GM23338 (cell line): ENCODE measurements at regions not wholly inside any gene's neighbourhood (a gene's known extent, or its start where the extent isn't known, plus 50 kb on each side); places are given as distances from the start of the nearest gene placed in this dataset.

Experiments used
- ATAC-seq: fragments of 200-7000 bp; cut with Tn5 transposase; 3 replicates; pipeline ENCODE4 v1.9.1; 2020
- DNase-seq: peaks from one replicate; pipeline ENCODE4 v3.0.0-alpha.2; 2015; ENCODE audit warnings: low spot score
- H2AFZ ChIP-seq: fragments of 200-600 bp; sonication (generic); 2 replicates; pipeline ENCODE4 v1.8.0; 2016; ENCODE audit warnings: antibody characterized with exemption, mild to moderate bottlenecking, moderate library complexity
- H3F3A ChIP-seq: fragments of 200-600 bp; sonication (generic); replicated peaks from 2 replicates; pipeline ENCODE4 v1.8.0; 2017; ENCODE audit warnings: antibody characterized with exemption, mixed run types, low read depth
- H3K27ac ChIP-seq: fragments of 200-600 bp; sonication (generic); 2 replicates; pipeline ENCODE4 v1.6.1; 2016; ENCODE audit warnings: low read depth
- H3K27me3 ChIP-seq: fragments of 200-600 bp; sonication (generic); 2 replicates; pipeline ENCODE4 v1.8.0; 2016; ENCODE audit warnings: mild to moderate bottlenecking, mixed run types, moderate library complexity; ENCODE audit not compliant: insufficient read depth
- H3K36me3 ChIP-seq: fragments of 200-600 bp; sonication (generic); 2 replicates; pipeline ENCODE4 v1.8.0; 2016; ENCODE audit warnings: mild to moderate bottlenecking; ENCODE audit not compliant: insufficient read depth
- H3K4me1 ChIP-seq: fragments of 200-600 bp; sonication (generic); 2 replicates; pipeline ENCODE4 v1.8.0; 2016; ENCODE audit warnings: mild to moderate bottlenecking, moderate library complexity; ENCODE audit not compliant: insufficient read depth
- H3K4me2 ChIP-seq: fragments of 200-600 bp; sonication (generic); 2 replicates; pipeline ENCODE4 v1.7.1; 2017; ENCODE audit warnings: mixed run types
- H3K4me3 ChIP-seq: fragments of 200-600 bp; sonication (generic); 2 replicates; pipeline ENCODE4 v1.6.1; 2016; ENCODE audit warnings: mixed run types
- H3K79me2 ChIP-seq: fragments of 200-600 bp; sonication (generic); replicated peaks from 2 replicates; pipeline ENCODE4 v1.8.0; 2017; ENCODE audit warnings: mild to moderate bottlenecking; ENCODE audit not compliant: insufficient read depth
- H3K9me2 ChIP-seq: fragments of 200-600 bp; sonication (generic); 2 replicates; pipeline ENCODE4 v1.8.0; 2017; ENCODE audit not compliant: insufficient read depth
- H4K20me1 ChIP-seq: fragments of 200-600 bp; sonication (generic); replicated peaks from 2 replicates; pipeline ENCODE4 v1.8.0; 2017; ENCODE audit warnings: mild to moderate bottlenecking; ENCODE audit not compliant: insufficient read depth
- H3K27ac Mint-ChIP-seq: 2 replicates; pipeline ENCODE4 v1.8.0; 2020; ENCODE audit warnings: inconsistent platforms, mild to moderate bottlenecking, moderate library complexity, mixed read lengths
- H3K27me3 Mint-ChIP-seq: 3 replicates; pipeline ENCODE4 v1.8.0; 2022; ENCODE audit warnings: low read depth, mild to moderate bottlenecking, moderate library complexity, mixed read lengths, inconsistent platforms; ENCODE audit not compliant: insufficient read depth, poor library complexity
- H3K36me3 Mint-ChIP-seq: 3 replicates; pipeline ENCODE4 v1.8.0; 2021; ENCODE audit warnings: low read depth, mild to moderate bottlenecking, inconsistent platforms, moderate library complexity, mixed read lengths
- H3K4me1 Mint-ChIP-seq: 3 replicates; pipeline ENCODE4 v1.8.0; 2020; ENCODE audit warnings: mild to moderate bottlenecking, inconsistent platforms, mixed read lengths
- H3K4me3 Mint-ChIP-seq: 3 replicates; pipeline ENCODE4 v1.8.0; 2021; ENCODE audit warnings: moderate library complexity, mild to moderate bottlenecking, inconsistent platforms, mixed read lengths
- H3K9me3 Mint-ChIP-seq: 3 replicates; pipeline ENCODE4 v1.8.0; 2020; ENCODE audit warnings: moderate library complexity, mild to moderate bottlenecking, inconsistent platforms, mixed read lengths
- CREB1 ChIP-seq: fragments of 250-450 bp; sonication (Bioruptor Pico); IDR thresholded peaks from 2 replicates; pipeline ENCODE4 v1.5.0; 2020; ENCODE audit warnings: low read depth, mild to moderate bottlenecking, moderate library complexity
- EZH2phosphoT487 ChIP-seq: fragments of 200-600 bp; sonication (generic); IDR thresholded peaks from one replicate; pipeline ENCODE4 v1.8.1; 2018; ENCODE audit warnings: antibody characterized with exemption; ENCODE audit not compliant: unreplicated experiment
- JUNB ChIP-seq: IDR thresholded peaks from one replicate; pipeline ENCODE4 v1.6.1; 2016; ENCODE audit warnings: antibody characterized with exemption; ENCODE audit not compliant: unreplicated experiment
- NANOG ChIP-seq: IDR thresholded peaks from 2 replicates; pipeline ENCODE4 v1.6.1; 2016; ENCODE audit warnings: antibody characterized with exemption, borderline replicate concordance
- STAT1 ChIP-seq: IDR thresholded peaks from one replicate; pipeline ENCODE4 v1.6.1; 2016; ENCODE audit warnings: antibody characterized with exemption; ENCODE audit not compliant: unreplicated experiment
- ZNF331 ChIP-seq: fragments of 250-450 bp; sonication (Bioruptor Pico); IDR thresholded peaks from 2 replicates; pipeline ENCODE4 v1.5.0; 2020; ENCODE audit warnings: low read depth, mild to moderate bottlenecking, moderate library complexity
- TF ChIP-seq, protein P1 (sequence below): IDR thresholded peaks from one replicate; pipeline ENCODE4 v1.6.1; 2018; ENCODE audit warnings: antibody characterized with exemption; ENCODE audit not compliant: unreplicated experiment
- TF ChIP-seq, protein P2 (sequence below), 2 experiments: fragments of 200-600 bp in 1 of 2; sonication (generic) in 1 of 2; conservative IDR thresholded peaks; 2 replicates each; pipeline versions ENCODE4 v1.5.1 to v1.6.1; 2016 to 2017; ENCODE audit warnings: antibody characterized with exemption in 2 of 2, low read depth in 2 of 2, mild to moderate bottlenecking in 2 of 2, moderate library complexity in 1 of 2
- TF ChIP-seq, protein P3 (sequence below): IDR thresholded peaks from 2 replicates; pipeline ENCODE4 v1.6.1; 2016; ENCODE audit warnings: antibody characterized with exemption

DNA sequence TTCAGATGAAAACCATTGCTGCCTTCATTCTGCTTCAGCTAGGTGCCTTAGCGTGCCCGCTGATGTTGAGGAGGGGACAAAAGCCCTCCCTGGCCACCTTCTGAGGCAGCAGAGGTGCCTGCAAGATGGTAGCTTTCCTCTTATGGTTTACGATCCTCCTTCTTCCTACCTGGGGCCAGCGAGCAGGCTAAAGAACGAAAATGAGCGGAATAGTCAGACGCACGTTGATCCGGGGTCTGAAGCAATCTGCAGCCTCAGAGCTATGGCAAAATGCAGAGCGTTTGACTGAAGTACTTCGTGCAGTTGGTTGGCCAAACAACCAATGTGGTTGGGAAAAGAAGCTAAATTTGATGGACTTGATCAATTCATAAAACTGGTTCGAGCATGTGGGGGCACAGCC, 95.5 kb downstream of the GATA3 start:
- Histone ChIP-seq H3K4me1 (peaks cover 5% of the 10 kb centered on the region; the same call in 1 of the 2 replicates), H3K27ac (no peak overlapping the region), H3K9me2 (no peaks in the 10 kb centered on the region), H3K4me2 (no peak overlapping the region), H3K27me3 (no peaks in the 10 kb centered on the region), H3K79me2 (no peaks in the 10 kb centered on the region), H3F3A (no peaks in the 10 kb centered on the region), H4K20me1 (no peaks in the 10 kb centered on the region), H2AFZ (peak overlapping the region; percentile 59; the same call in 1 of the 2 replicates), H3K36me3 (no peaks in the 10 kb centered on the region), H3K4me3 (no peak overlapping the region)
- Mint-ChIP-seq H3K9me3 (no peaks in the 10 kb centered on the region), H3K27ac (peak overlapping the region; percentile 32; the same call in 1 of the 2 replicates), H3K4me1 (peaks cover 3% of the 10 kb centered on the region; the same call in 2 of the 3 replicates), H3K36me3 (no peaks in the 10 kb centered on the region), H3K27me3 (peaks cover 3% of the 10 kb centered on the region), H3K4me3 (no peak overlapping the region)
- no peak for TF ChIP-seq STAT1
- DNase-seq: no peak
- no peak for ATAC-seq

DNA sequence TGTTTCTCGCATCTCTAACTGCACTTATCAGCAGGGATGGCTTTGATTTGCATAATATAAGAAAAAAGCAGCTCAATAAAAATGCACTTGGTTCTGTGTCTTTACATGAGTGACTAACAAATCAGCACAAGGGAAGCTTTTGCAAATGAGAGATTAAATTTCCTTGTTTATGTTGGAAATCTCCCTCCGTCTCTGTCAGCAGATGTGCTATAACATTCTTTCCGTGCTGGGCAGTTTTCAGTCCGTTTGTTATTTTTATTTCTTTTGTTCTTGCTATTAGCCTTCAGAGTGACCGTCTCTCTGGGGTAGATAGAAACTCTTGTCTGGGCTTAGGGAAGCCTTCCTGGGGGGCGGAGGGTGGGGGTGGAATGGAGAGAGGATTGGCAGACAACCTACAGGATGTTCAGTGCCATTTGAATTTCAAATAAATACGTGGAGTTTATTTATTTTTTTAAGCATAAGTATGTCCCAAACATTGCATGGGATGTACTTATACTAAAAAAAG, 96.0 kb downstream of the GATA3 start:
- Mint-ChIP-seq H3K9me3 (no peaks in the 10 kb centered on the region), H3K27ac (no peak overlapping the region), H3K4me3 (no peak overlapping the region), H3K27me3 (peaks cover 3% of the 10 kb centered on the region), H3K36me3 (no peaks in the 10 kb centered on the region), H3K4me1 (peaks cover 3% of the 10 kb centered on the region; the same call in 2 of the 3 replicates)
- Histone ChIP-seq H3K27me3 (no peaks in the 10 kb centered on the region), H3F3A (no peaks in the 10 kb centered on the region), H3K27ac (no peak overlapping the region), H3K4me1 (peaks cover 5% of the 10 kb centered on the region; the same call in 1 of the 2 replicates), H3K9me2 (no peaks in the 10 kb centered on the region), H2AFZ (peak overlapping the region; percentile 59; the same call in 1 of the 2 replicates), H3K36me3 (no peaks in the 10 kb centered on the region), H4K20me1 (no peaks in the 10 kb centered on the region), H3K4me3 (no peak overlapping the region), H3K4me2 (0 out of 2 replicates have a peak overlapping the region, but pooled peaks have one; percentile 16), H3K79me2 (no peaks in the 10 kb centered on the region)
- no peak for DNase-seq
- ATAC-seq: no peak
- TF ChIP-seq NANOG (no peak), CREB1 (no peak), ZNF331 (no peak), STAT1 (no peak), EZH2phosphoT487 (no peak), JUNB (no peak)
- TF ChIP-seq, protein P1, sequence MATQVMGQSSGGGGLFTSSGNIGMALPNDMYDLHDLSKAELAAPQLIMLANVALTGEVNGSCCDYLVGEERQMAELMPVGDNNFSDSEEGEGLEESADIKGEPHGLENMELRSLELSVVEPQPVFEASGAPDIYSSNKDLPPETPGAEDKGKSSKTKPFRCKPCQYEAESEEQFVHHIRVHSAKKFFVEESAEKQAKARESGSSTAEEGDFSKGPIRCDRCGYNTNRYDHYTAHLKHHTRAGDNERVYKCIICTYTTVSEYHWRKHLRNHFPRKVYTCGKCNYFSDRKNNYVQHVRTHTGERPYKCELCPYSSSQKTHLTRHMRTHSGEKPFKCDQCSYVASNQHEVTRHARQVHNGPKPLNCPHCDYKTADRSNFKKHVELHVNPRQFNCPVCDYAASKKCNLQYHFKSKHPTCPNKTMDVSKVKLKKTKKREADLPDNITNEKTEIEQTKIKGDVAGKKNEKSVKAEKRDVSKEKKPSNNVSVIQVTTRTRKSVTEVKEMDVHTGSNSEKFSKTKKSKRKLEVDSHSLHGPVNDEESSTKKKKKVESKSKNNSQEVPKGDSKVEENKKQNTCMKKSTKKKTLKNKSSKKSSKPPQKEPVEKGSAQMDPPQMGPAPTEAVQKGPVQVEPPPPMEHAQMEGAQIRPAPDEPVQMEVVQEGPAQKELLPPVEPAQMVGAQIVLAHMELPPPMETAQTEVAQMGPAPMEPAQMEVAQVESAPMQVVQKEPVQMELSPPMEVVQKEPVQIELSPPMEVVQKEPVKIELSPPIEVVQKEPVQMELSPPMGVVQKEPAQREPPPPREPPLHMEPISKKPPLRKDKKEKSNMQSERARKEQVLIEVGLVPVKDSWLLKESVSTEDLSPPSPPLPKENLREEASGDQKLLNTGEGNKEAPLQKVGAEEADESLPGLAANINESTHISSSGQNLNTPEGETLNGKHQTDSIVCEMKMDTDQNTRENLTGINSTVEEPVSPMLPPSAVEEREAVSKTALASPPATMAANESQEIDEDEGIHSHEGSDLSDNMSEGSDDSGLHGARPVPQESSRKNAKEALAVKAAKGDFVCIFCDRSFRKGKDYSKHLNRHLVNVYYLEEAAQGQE: no peak
- TF ChIP-seq, protein P2, sequence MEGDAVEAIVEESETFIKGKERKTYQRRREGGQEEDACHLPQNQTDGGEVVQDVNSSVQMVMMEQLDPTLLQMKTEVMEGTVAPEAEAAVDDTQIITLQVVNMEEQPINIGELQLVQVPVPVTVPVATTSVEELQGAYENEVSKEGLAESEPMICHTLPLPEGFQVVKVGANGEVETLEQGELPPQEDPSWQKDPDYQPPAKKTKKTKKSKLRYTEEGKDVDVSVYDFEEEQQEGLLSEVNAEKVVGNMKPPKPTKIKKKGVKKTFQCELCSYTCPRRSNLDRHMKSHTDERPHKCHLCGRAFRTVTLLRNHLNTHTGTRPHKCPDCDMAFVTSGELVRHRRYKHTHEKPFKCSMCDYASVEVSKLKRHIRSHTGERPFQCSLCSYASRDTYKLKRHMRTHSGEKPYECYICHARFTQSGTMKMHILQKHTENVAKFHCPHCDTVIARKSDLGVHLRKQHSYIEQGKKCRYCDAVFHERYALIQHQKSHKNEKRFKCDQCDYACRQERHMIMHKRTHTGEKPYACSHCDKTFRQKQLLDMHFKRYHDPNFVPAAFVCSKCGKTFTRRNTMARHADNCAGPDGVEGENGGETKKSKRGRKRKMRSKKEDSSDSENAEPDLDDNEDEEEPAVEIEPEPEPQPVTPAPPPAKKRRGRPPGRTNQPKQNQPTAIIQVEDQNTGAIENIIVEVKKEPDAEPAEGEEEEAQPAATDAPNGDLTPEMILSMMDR (conservative IDR thresholded peaks at IDR 0.05; ENCODE audit: low read depth in 2 of 2): no peak
- TF ChIP-seq, protein P3, sequence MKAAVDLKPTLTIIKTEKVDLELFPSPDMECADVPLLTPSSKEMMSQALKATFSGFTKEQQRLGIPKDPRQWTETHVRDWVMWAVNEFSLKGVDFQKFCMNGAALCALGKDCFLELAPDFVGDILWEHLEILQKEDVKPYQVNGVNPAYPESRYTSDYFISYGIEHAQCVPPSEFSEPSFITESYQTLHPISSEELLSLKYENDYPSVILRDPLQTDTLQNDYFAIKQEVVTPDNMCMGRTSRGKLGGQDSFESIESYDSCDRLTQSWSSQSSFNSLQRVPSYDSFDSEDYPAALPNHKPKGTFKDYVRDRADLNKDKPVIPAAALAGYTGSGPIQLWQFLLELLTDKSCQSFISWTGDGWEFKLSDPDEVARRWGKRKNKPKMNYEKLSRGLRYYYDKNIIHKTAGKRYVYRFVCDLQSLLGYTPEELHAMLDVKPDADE: no peak
